ENCODE measurements at regions not wholly inside any gene's neighbourhood (a gene's known extent, or its start where the extent isn't known, plus 50 kb on each side); places are given as distances from the start of the nearest gene placed in this dataset.

- no peak for DNase-seq
Measured at GRCh38 chr2:42863751-42864150, 71.4 kb upstream of the HAAO start.

GRCh38 chr2:42863320-42863719, 70.9 kb upstream of the HAAO start:
- DNase-seq = no peak

- DNase-seq = no peak
Measured at GRCh38 chr2:42862669-42863185, 70.3 kb upstream of the HAAO start.

GRCh38 chr2:42861321-42861720, 68.9 kb upstream of the HAAO start:
- DNase-seq = no peak

GRCh38 chr2:42860319-42861094, 68.1 kb upstream of the HAAO start:
- DNase-seq = no peak

GRCh38 chr2:42859791-42860190, 67.4 kb upstream of the HAAO start:
- DNase-seq = no peak

GRCh38 chr2:42859006-42859552, 66.7 kb upstream of the HAAO start:
- DNase-seq = peak in 3 of 4 experiments; percentile 2 to 53 (median 11)

GRCh38 chr2:42858140-42859005, 66.0 kb upstream of the HAAO start:
- DNase-seq = no peak

- no peak for DNase-seq
Measured at GRCh38 chr2:42856891-42857632, 64.7 kb upstream of the HAAO start.

- DNase-seq = no peak
Measured at GRCh38 chr2:42856106-42856860, 63.9 kb upstream of the HAAO start.

GRCh38 chr2:42855221-42855970, 63.0 kb upstream of the HAAO start:
- DNase-seq = no peak

GRCh38 chr2:42854207-42854818, 61.9 kb upstream of the HAAO start:
- DNase-seq = no peak

- DNase-seq = no peak
Measured at GRCh38 chr2:42853549-42854206, 61.3 kb upstream of the HAAO start.

GRCh38 chr2:42852798-42853197, 60.4 kb upstream of the HAAO start:
- DNase-seq = no peak

GRCh38 chr2:42851740-42852250, 59.4 kb upstream of the HAAO start:
- DNase-seq = no peak

GRCh38 chr2:42851186-42851585, 58.8 kb upstream of the HAAO start:
- DNase-seq = no peak

GRCh38 chr2:42850016-42850805, 57.8 kb upstream of the HAAO start:
- no peak for DNase-seq

GRCh38 chr2:42849311-42849710, 56.9 kb upstream of the HAAO start:
- DNase-seq = no peak

- no peak for DNase-seq
Measured at GRCh38 chr2:42848726-42849290, 56.4 kb upstream of the HAAO start.
